H1 (cell line): ENCODE measurements at regions not wholly inside any gene's neighbourhood (a gene's known extent, or its start where the extent isn't known, plus 50 kb on each side); places are given as distances from the start of the nearest gene placed in this dataset.

Source experiments
- CTCF ChIA-PET: fragments of 300-600 bp; sonication (Branson Sonifier 250); formaldehyde crosslinking; loops from one replicate; lab custom pipeline; 2021; ENCODE audit not compliant: partially characterized antibody; lab: Charles Lee
- POLR2A ChIA-PET: fragments of 300-600 bp; sonication (Branson Sonifier 250); formaldehyde crosslinking; loops from one replicate; lab custom pipeline; 2021; ENCODE audit warnings: inconsistent platforms; ENCODE audit not compliant: partially characterized antibody; lab: Charles Lee
- DNase-seq, 2 experiments: peaks; one replicate each; pipeline versions ENCODE4 v3.0.0 to v3.0.0-alpha.2; 2010 to 2022; ENCODE audit warnings: low spot score in 2 of 2, low read depth in 1 of 2, mixed read lengths in 1 of 2
- FAIRE-seq: peaks from 2 replicates; lab custom pipeline; 2011; peaks lifted over from hg19 to GRCh38; lab: Jason Lieb, UNC
- H2AFZ ChIP-seq: 2 replicates; pipeline ENCODE4 v1.8.1; 2012; ENCODE audit warnings: low read length, inconsistent platforms
- H2AK5ac ChIP-seq: 2 replicates; pipeline ENCODE4 v1.6.1; 2013; ENCODE audit warnings: low read depth, low read length
- H2BK120ac ChIP-seq: replicated peaks from 2 replicates; pipeline ENCODE3; 2013; ENCODE audit warnings: low read depth, low read length, inconsistent platforms
- H2BK12ac ChIP-seq: 2 replicates; pipeline ENCODE4 v1.6.1; 2013; ENCODE audit warnings: low read depth, low read length
- H2BK15ac ChIP-seq: 2 replicates; pipeline ENCODE4 v1.6.1; 2013; ENCODE audit warnings: low read length
- H2BK20ac ChIP-seq: 2 replicates; pipeline ENCODE4 v1.6.1; 2013; ENCODE audit warnings: low read length
- H2BK5ac ChIP-seq: 2 replicates; pipeline ENCODE4 v1.6.1; 2013; ENCODE audit warnings: low read depth, low read length
- H3K14ac ChIP-seq: 2 replicates; pipeline ENCODE4 v1.6.1; 2013; ENCODE audit warnings: inconsistent platforms; ENCODE audit not compliant: insufficient read length
- H3K18ac ChIP-seq: 2 replicates; pipeline ENCODE4 v1.6.1; 2013; ENCODE audit warnings: low read length; ENCODE audit errors: extremely low read depth
- H3K23ac ChIP-seq: 2 replicates; pipeline ENCODE4 v1.6.1; 2013; ENCODE audit warnings: inconsistent platforms; ENCODE audit not compliant: insufficient read length
- H3K23me2 ChIP-seq: 2 replicates; pipeline ENCODE4 v1.6.1; 2013; ENCODE audit warnings: low read depth, low read length
- H3K27ac ChIP-seq: 2 replicates; pipeline ENCODE4 v1.6.1; 2011; ENCODE audit warnings: low read depth, low read length, inconsistent platforms
- H3K27me3 ChIP-seq, 4 experiments: replicated peaks in 1 of 4; 1 replicate in 1 of 4; 2 replicates in 3 of 4; pipeline versions ENCODE4 v1.6.1 to v1.8.1; 2011 to 2013; ENCODE audit warnings: low read length in 3 of 4, mild to moderate bottlenecking in 3 of 4, inconsistent platforms in 2 of 4, mixed read lengths in 2 of 4, moderate library complexity in 1 of 4; ENCODE audit not compliant: control insufficient read depth in 3 of 4, insufficient read depth in 3 of 4; ENCODE audit errors: extremely low read depth in 1 of 4
- H3K36me3 ChIP-seq, 4 experiments: 2 replicates each; pipeline versions ENCODE4 v1.6.1 to v1.8.1; 2011 to 2013; ENCODE audit warnings: mild to moderate bottlenecking in 4 of 4, low read length in 3 of 4, moderate library complexity in 2 of 4, control low read depth in 1 of 4, inconsistent platforms in 1 of 4; ENCODE audit not compliant: insufficient read depth in 4 of 4, control insufficient read depth in 2 of 4
- H3K4ac ChIP-seq: replicated peaks from 2 replicates; pipeline ENCODE3; 2013; ENCODE audit warnings: low read length, low read depth, mixed read lengths, inconsistent platforms; ENCODE audit not compliant: insufficient read length
- H3K4me1 ChIP-seq, 4 experiments: replicated peaks in 1 of 4; 1 replicate in 1 of 4; 2 replicates in 3 of 4; pipeline versions ENCODE4 v1.6.1 to v1.8.1; 2011 to 2013; ENCODE audit warnings: low read length in 3 of 4, inconsistent platforms in 2 of 4, mixed read lengths in 1 of 4; ENCODE audit not compliant: insufficient read depth in 4 of 4, control insufficient read depth in 3 of 4
- H3K4me2 ChIP-seq, 2 experiments: 2 replicates each; pipeline versions ENCODE4 v1.6.1 to v1.8.1; 2011 to 2013; ENCODE audit warnings: low read depth in 2 of 2, low read length in 2 of 2, control low read depth in 1 of 2, inconsistent platforms in 1 of 2, mild to moderate bottlenecking in 1 of 2; ENCODE audit not compliant: insufficient read depth in 1 of 2
- H3K4me3 ChIP-seq, 4 experiments: fragments of 200-600, 300-600 bp in 1 of 4; sonication (generic), shearing (Covaris generic), sonication (Bioruptor Twin) in 1 of 4; 2 replicates each; pipeline versions ENCODE4 v1.5.1 to v1.8.1; 2011 to 2016; ENCODE audit warnings: low read length in 4 of 4, low read depth in 3 of 4, control low read depth in 2 of 4, inconsistent platforms in 2 of 4, mild to moderate bottlenecking in 2 of 4, mixed read lengths in 1 of 4, moderate library complexity in 1 of 4; ENCODE audit not compliant: insufficient read depth in 2 of 4; ENCODE audit errors: extremely low read depth in 1 of 4
- H3K56ac ChIP-seq: replicated peaks from 2 replicates; pipeline ENCODE3; 2013; ENCODE audit warnings: low read depth, mild to moderate bottlenecking, mixed read lengths, low read length, inconsistent platforms; ENCODE audit not compliant: insufficient read length
- H3K79me1 ChIP-seq: 2 replicates; pipeline ENCODE4 v1.6.1; 2013; ENCODE audit warnings: low read depth, low read length, control low read depth
- H3K79me2 ChIP-seq, 2 experiments: 2 replicates each; pipeline versions ENCODE4 v1.6.1 to v1.8.1; 2012 to 2013; ENCODE audit warnings: low read length in 2 of 2, mild to moderate bottlenecking in 2 of 2, inconsistent platforms in 1 of 2; ENCODE audit not compliant: insufficient read depth in 2 of 2, control insufficient read depth in 1 of 2
- H3K9ac ChIP-seq, 4 experiments: replicated peaks in 1 of 4; 1 replicate in 1 of 4; 2 replicates in 3 of 4; pipeline versions ENCODE4 v1.6.1 to v1.8.1; 2011 to 2013; ENCODE audit warnings: low read depth in 3 of 4, low read length in 3 of 4, control low read depth in 2 of 4, mild to moderate bottlenecking in 2 of 4, moderate library complexity in 2 of 4, inconsistent platforms in 1 of 4; ENCODE audit errors: extremely low read depth in 1 of 4
- H3K9me3 ChIP-seq, 2 experiments: 2 replicates each; pipeline versions ENCODE4 v1.6.1 to v1.8.1; 2012 to 2013; ENCODE audit warnings: mild to moderate bottlenecking in 2 of 2, moderate library complexity in 2 of 2, control low read depth in 1 of 2, inconsistent platforms in 1 of 2, low read depth in 1 of 2, low read length in 1 of 2, mixed read lengths in 1 of 2; ENCODE audit not compliant: insufficient read depth in 2 of 2
- H4K20me1 ChIP-seq, 2 experiments: replicated peaks in 1 of 2; 2 replicates each; pipeline versions ENCODE3 to v1.8.1; 2011 to 2013; ENCODE audit warnings: inconsistent platforms in 2 of 2, low read length in 2 of 2, mild to moderate bottlenecking in 1 of 2; ENCODE audit not compliant: insufficient read depth in 2 of 2, control insufficient read depth in 1 of 2
- H4K5ac ChIP-seq: 2 replicates; pipeline ENCODE4 v1.6.1; 2013; ENCODE audit warnings: low read length, low read depth, mixed read lengths, inconsistent platforms; ENCODE audit not compliant: insufficient read length
- H4K8ac ChIP-seq: 2 replicates; pipeline ENCODE4 v1.8.0; 2013; ENCODE audit warnings: mild to moderate bottlenecking, moderate library complexity, low read length, inconsistent platforms; ENCODE audit not compliant: insufficient read depth; ENCODE audit errors: extremely low read depth
- H4K91ac ChIP-seq: replicated peaks from 2 replicates; pipeline ENCODE3; 2013; ENCODE audit warnings: low read length, mixed read lengths, inconsistent platforms; ENCODE audit not compliant: insufficient read length
- ATF3 ChIP-seq: IDR thresholded peaks from 2 replicates; pipeline ENCODE4 v1.6.1; 2011; ENCODE audit warnings: low read depth, mild to moderate bottlenecking, low read length; ENCODE audit not compliant: insufficient read depth
- BCL11A ChIP-seq, 2 experiments: IDR thresholded peaks; one replicate each; pipeline ENCODE4 v1.6.1; 2011; ENCODE audit warnings: low read depth in 2 of 2, low read length in 2 of 2, mild to moderate bottlenecking in 2 of 2
- BRCA1 ChIP-seq: IDR thresholded peaks from 2 replicates; pipeline ENCODE4 v1.6.1; 2012; ENCODE audit warnings: low read depth, low read length, improper control_type of control experiment
- CEBPB ChIP-seq: IDR thresholded peaks from 2 replicates; pipeline ENCODE4 v1.6.1; 2012; ENCODE audit warnings: low read depth, low read length
- EGR1 ChIP-seq: IDR thresholded peaks from 2 replicates; pipeline ENCODE4 v1.6.1; 2011; ENCODE audit warnings: low read depth, low read length, borderline replicate concordance
- JUND ChIP-seq: IDR thresholded peaks from 2 replicates; pipeline ENCODE4 v1.6.1; 2011; ENCODE audit warnings: mild to moderate bottlenecking, improper control_type of control experiment, low read length
- MAX ChIP-seq: IDR thresholded peaks from 2 replicates; pipeline ENCODE4 v1.6.1; 2012; ENCODE audit warnings: inconsistent platforms
- PHF8 ChIP-seq: fragments of 200-600 bp; sonication (generic); conservative IDR thresholded peaks from 2 replicates; pipeline ENCODE4 v1.7.1; 2012; ENCODE audit warnings: low read depth, mild to moderate bottlenecking, inconsistent platforms, low read length, moderate library complexity
- RXRA ChIP-seq: IDR thresholded peaks from 2 replicates; pipeline ENCODE4 v1.6.1; 2011; ENCODE audit warnings: low read depth, mild to moderate bottlenecking, low read length, moderate library complexity; ENCODE audit not compliant: insufficient read depth
- SAP30 ChIP-seq: fragments of 300-600 bp; sonication (generic); IDR thresholded peaks from 2 replicates; pipeline ENCODE4 v1.7.1; 2012; ENCODE audit warnings: low read length, moderate library complexity, mild to moderate bottlenecking, inconsistent platforms; ENCODE audit not compliant: insufficient read depth, insufficient replicate concordance
- SIX5 ChIP-seq: IDR thresholded peaks from 2 replicates; pipeline ENCODE4 v1.6.1; 2011; ENCODE audit warnings: mild to moderate bottlenecking, low read depth, low read length
- SP2 ChIP-seq: IDR thresholded peaks from 2 replicates; pipeline ENCODE4 v1.6.1; 2012; ENCODE audit warnings: mild to moderate bottlenecking, low read length, inconsistent platforms
- SRF ChIP-seq: IDR thresholded peaks from 2 replicates; pipeline ENCODE4 v1.6.1; 2011; ENCODE audit warnings: mild to moderate bottlenecking, low read depth, low read length, moderate library complexity
- YY1 ChIP-seq: IDR thresholded peaks from 2 replicates; pipeline ENCODE4 v1.6.1; 2011; ENCODE audit warnings: low read depth, mild to moderate bottlenecking, low read length
- WGBS, 2 experiments: shearing (Covaris generic) in 1 of 2; methylation state at CpG; one replicate each; pipeline versions ENCODE4 v1.1.6 to v1.1.7; 2013 to 2015; ENCODE audit warnings: low lambda C conversion rate in 2 of 2, mixed read lengths in 2 of 2, inconsistent platforms in 1 of 2, low coverage in 1 of 2, missing lambda C conversion rate in 1 of 2; ENCODE audit not compliant: insufficient replicate concordance in 2 of 2, insufficient coverage in 1 of 2, insufficient read length in 1 of 2; ENCODE audit errors: extremely low coverage in 1 of 2, missing lambda C conversion rate in 1 of 2; 5-methylcytosine and 5-hydroxymethylcytosine counted together

- no peaks in the 10 kb centered on the region for H4K20me1 ChIP-seq
- POLR2A ChIA-PET: no interaction called here
- no peak overlapping the region for H3K23ac ChIP-seq
- no peaks in the 10 kb centered on the region for H3K79me2 ChIP-seq
- no peak overlapping the region for H2AK5ac ChIP-seq
- H3K4me1 ChIP-seq: peaks cover 0 to 8% (median 1%) of the 10 kb centered on the region in 4 experiments; a peak in 2 of 7 replicates
- no peak overlapping the region for H2AFZ ChIP-seq
- no peak overlapping the region for H2BK20ac ChIP-seq
- peaks cover 0 to 4% of the 10 kb centered on the region in 2 experiments; a peak in 2 of 4 replicates for H3K9me3 ChIP-seq
- no peaks in the 10 kb centered on the region for H3K79me1 ChIP-seq
- 84% methylated on average over 1 of the region's 1 CpG; no CpG with 5 or more reads in 1 of the 2 experiments for WGBS, 2 experiments
- no peak overlapping the region for H3K4me2 ChIP-seq
- H3K9ac ChIP-seq: no peak overlapping the region
- no peaks in the 10 kb centered on the region for H3K27me3 ChIP-seq
- H2BK15ac ChIP-seq: no peak overlapping the region
- no peak overlapping the region for H2BK120ac ChIP-seq
- H2BK12ac ChIP-seq: no peak overlapping the region
- no peak overlapping the region for H3K4ac ChIP-seq
- H3K36me3 ChIP-seq: no peaks in the 10 kb centered on the region
- H3K14ac ChIP-seq: no peak overlapping the region
- H4K91ac ChIP-seq: no peak overlapping the region
- no peaks in the 10 kb centered on the region for H3K23me2 ChIP-seq
- FAIRE-seq (no peak), DNase-seq (no peak)
- no peak overlapping the region for H4K8ac ChIP-seq
- no peak overlapping the region for H3K27ac ChIP-seq
- no peak overlapping the region for H2BK5ac ChIP-seq
- no peak overlapping the region for H3K4me3 ChIP-seq
- no peak overlapping the region for H4K5ac ChIP-seq
- no peak overlapping the region for H3K56ac ChIP-seq
- CTCF ChIA-PET: interaction anchor here (0.6 to 1.2 kb wide), 5 partner anchors 8 to 1189 kb away, joined by 3 read pairs; no protein-coding TSS in a partner anchor
- H3K18ac ChIP-seq: no peak overlapping the region
- TF ChIP-seq YY1 (no peak), MAX (no peak), SIX5 (no peak), PHF8 (no peak), RXRA (no peak), BCL11A (IDR thresholded peaks at IDR 0.05; ENCODE audit: low read depth in 2 of 2, low read length in 2 of 2) (no peak), SRF (no peak), ATF3 (no peak), SAP30 (no peak), CEBPB (no peak), BRCA1 (no peak), JUND (no peak), SP2 (no peak), EGR1 (no peak)
Measured at GRCh38 chr18:44054514-44054913, 626.2 kb upstream of the SETBP1 start.
